ENCODE measurements at regions not wholly inside any gene's neighbourhood (a gene's known extent, or its start where the extent isn't known, plus 50 kb on each side); places are given as distances from the start of the nearest gene placed in this dataset.

DNA sequence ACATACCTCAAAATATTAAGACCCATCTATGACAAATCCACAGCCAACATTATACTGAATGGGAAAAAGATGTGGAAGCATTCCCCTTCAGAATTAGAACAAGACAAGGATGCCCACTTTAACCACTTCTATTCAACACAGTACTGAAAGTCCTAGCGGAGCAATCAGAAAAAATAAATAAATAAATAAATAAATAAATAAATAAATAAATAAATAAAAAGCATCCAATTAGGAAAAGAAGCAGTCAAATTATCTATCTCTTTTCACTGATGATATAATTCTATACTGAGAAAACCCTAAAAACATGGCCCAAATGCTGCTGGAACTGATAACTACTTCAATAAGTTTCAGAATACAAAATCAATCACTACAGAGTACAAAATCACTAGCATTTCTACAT lies 67.5 kb downstream of the PRR32 start:
- Histone ChIP-seq H3K9ac (ENCODE audit: low read length) (no peak overlapping the region), H3K4me2 (ENCODE audit: low read depth, low read length) (no peak overlapping the region), H3K36me3 (replicated peaks; ENCODE audit: insufficient read depth, low read length) (no peaks in the 10 kb centered on the region), H3F3A (ENCODE audit: insufficient read depth, low read length) (no peaks in the 10 kb centered on the region), H3K27me3 (replicated peaks; ENCODE audit: insufficient read depth, low read length) (no peaks in the 10 kb centered on the region), H3K79me2 (ENCODE audit: low read length) (no peaks in the 10 kb centered on the region), H2AFZ (ENCODE audit: low read length) (no peak overlapping the region), H3K4me1 (ENCODE audit: low read length) (no peaks in the 10 kb centered on the region), H3K27ac (ENCODE audit: low read length) (no peak overlapping the region), H3K9me2 (replicated peaks; ENCODE audit: insufficient read depth, low read length) (no peaks in the 10 kb centered on the region), H4K20me1 (ENCODE audit: insufficient read depth, low read length) (no peaks in the 10 kb centered on the region), H3K9me3 (replicated peaks; ENCODE audit: insufficient read depth, low read length) (no peaks in the 10 kb centered on the region), H3K4me3 (ENCODE audit: low read length) (no peak overlapping the region)
- no peak for DNase-seq
- TF ChIP-seq CTCF (IDR thresholded peaks at IDR 0.05; ENCODE audit: low read length) (no peak), EZH2 (optimal IDR thresholded peaks at IDR 0.05; ENCODE audit: low read depth, low read length) (no peak), EZH2phosphoT487 (IDR thresholded peaks at IDR 0.05; ENCODE audit: low read length) (no peak)

DNA sequence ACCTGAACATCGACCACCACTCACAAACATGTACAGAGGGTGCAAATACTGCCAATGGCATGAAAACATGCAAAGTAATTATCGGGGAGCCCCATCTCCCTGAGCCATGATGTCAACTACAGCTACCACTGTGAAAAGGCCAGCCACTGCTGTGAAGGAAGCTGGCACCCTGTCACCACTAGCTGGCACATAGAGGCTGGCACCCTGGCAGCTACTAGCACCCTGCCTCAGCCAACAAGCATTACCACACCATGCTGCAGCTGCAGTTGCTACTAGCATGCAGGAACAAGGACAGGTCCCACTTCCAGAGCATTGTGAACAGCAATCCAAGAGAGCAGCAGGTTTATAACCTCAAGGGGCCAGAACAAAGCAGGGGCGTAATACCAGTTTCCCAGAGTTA lies 81.4 kb downstream of the PRR32 start:
- no peaks in the 10 kb centered on the region for H3K9me2 ChIP-seq (replicated peaks; ENCODE audit: insufficient read depth, low read length)
- H3K4me2 ChIP-seq (ENCODE audit: low read depth, low read length): no peak overlapping the region
- H3K4me1 ChIP-seq (ENCODE audit: low read length): 0 out of 2 replicates have a peak, but pooled peaks cover 6% of the 10 kb centered on the region
- no peak for DNase-seq
- H3K27ac ChIP-seq (ENCODE audit: low read length): no peak overlapping the region
- H3K36me3 ChIP-seq (replicated peaks; ENCODE audit: insufficient read depth, low read length): no peaks in the 10 kb centered on the region
- H3K9me3 ChIP-seq (replicated peaks; ENCODE audit: insufficient read depth, low read length): no peaks in the 10 kb centered on the region
- H2AFZ ChIP-seq (ENCODE audit: low read length): no peak overlapping the region
- no peak overlapping the region for H3K4me3 ChIP-seq (ENCODE audit: low read length)
- H3K79me2 ChIP-seq (ENCODE audit: low read length): no peaks in the 10 kb centered on the region
- H3K9ac ChIP-seq (ENCODE audit: low read length): no peak overlapping the region
- TF ChIP-seq EZH2 (optimal IDR thresholded peaks at IDR 0.05; ENCODE audit: low read depth, low read length): no peak
- no peak for TF ChIP-seq CTCF (IDR thresholded peaks at IDR 0.05; ENCODE audit: low read length)
- TF ChIP-seq EZH2phosphoT487 (IDR thresholded peaks at IDR 0.05; ENCODE audit: low read length): no peak
- H4K20me1 ChIP-seq (ENCODE audit: insufficient read depth, low read length): no peaks in the 10 kb centered on the region
- no peaks in the 10 kb centered on the region for H3F3A ChIP-seq (ENCODE audit: insufficient read depth, low read length)
- H3K27me3 ChIP-seq (replicated peaks; ENCODE audit: insufficient read depth, low read length): no peaks in the 10 kb centered on the region

DNA sequence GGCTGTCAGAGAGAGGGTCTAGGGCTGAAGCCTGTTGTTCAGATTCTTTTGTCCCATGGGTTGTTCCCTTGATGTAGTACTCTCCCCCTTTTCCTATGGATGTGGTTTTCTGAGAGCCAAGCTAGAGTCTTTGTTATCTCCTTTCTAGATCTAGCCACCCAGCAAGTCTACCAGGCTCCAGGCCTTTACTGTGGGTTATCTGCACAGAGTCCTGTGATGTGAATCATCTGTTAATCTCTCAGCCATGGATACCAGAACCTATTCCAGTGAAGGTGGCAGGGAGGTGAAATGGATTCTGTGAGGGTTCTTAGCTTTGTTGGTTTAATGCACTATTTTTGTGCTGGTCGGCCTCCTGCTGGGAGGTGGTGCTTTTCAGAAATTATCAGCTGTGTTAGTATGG lies 109.5 kb downstream of the PRR32 start:
- H3K4me2 ChIP-seq (ENCODE audit: low read depth, low read length): no peak overlapping the region
- no peak overlapping the region for H3K9ac ChIP-seq (ENCODE audit: low read length)
- no peak overlapping the region for H3K27ac ChIP-seq (ENCODE audit: low read length)
- H4K20me1 ChIP-seq (ENCODE audit: insufficient read depth, low read length): no peaks in the 10 kb centered on the region
- H2AFZ ChIP-seq (ENCODE audit: low read length): no peak overlapping the region
- H3K4me1 ChIP-seq (ENCODE audit: low read length): no peaks in the 10 kb centered on the region
- no peaks in the 10 kb centered on the region for H3F3A ChIP-seq (ENCODE audit: insufficient read depth, low read length)
- H3K79me2 ChIP-seq (ENCODE audit: low read length): no peaks in the 10 kb centered on the region
- H3K9me2 ChIP-seq (replicated peaks; ENCODE audit: insufficient read depth, low read length): no peaks in the 10 kb centered on the region
- TF ChIP-seq CTCF (IDR thresholded peaks at IDR 0.05; ENCODE audit: low read length) (no peak), EZH2phosphoT487 (IDR thresholded peaks at IDR 0.05; ENCODE audit: low read length) (no peak), EZH2 (optimal IDR thresholded peaks at IDR 0.05; ENCODE audit: low read depth, low read length) (no peak)
- H3K36me3 ChIP-seq (replicated peaks; ENCODE audit: insufficient read depth, low read length): no peaks in the 10 kb centered on the region
- H3K27me3 ChIP-seq (replicated peaks; ENCODE audit: insufficient read depth, low read length): no peaks in the 10 kb centered on the region
- H3K9me3 ChIP-seq (replicated peaks; ENCODE audit: insufficient read depth, low read length): no peaks in the 10 kb centered on the region
- no peak for DNase-seq
- H3K4me3 ChIP-seq (ENCODE audit: low read length): no peak overlapping the region
